ENCODE measurements at regions not wholly inside any gene's neighbourhood (a gene's known extent, or its start where the extent isn't known, plus 50 kb on each side); places are given as distances from the start of the nearest gene placed in this dataset.
"Not testable (repeated sequence)": the region's sequence is repeated elsewhere in the genome, so short reads cannot be mapped to it uniquely, and the experiment has no call there.

GRCh38 chr14:48805315-48805714 lies 780.9 kb downstream of the RPS29 start:
- DNase-seq, result no peak

GRCh38 chr14:48792376-48793024 lies 793.7 kb downstream of the RPS29 start:
- DNase-seq, result no peak

- no peak for DNase-seq
These were observed 797.4 kb downstream of the RPS29 start for GRCh38 chr14:48788771-48789170.

GRCh38 chr14:48786498-48786897 lies 799.7 kb downstream of the RPS29 start:
- no peak for DNase-seq

- DNase-seq, result no peak
These were observed 814.5 kb downstream of the RPS29 start for GRCh38 chr14:48771717-48772116.

GRCh38 chr14:48751293-48751692 lies 834.9 kb downstream of the RPS29 start:
- no peak for DNase-seq

GRCh38 chr14:48748151-48748675 lies 838.0 kb downstream of the RPS29 start:
- no peak for DNase-seq

GRCh38 chr14:48747561-48748089 lies 838.6 kb downstream of the RPS29 start:
- DNase-seq, result no peak

GRCh38 chr14:48744202-48744601 lies 842.0 kb downstream of the RPS29 start:
- no peak for DNase-seq

- DNase-seq, result no peak
These were observed 847.8 kb downstream of the RPS29 start for GRCh38 chr14:48738186-48738925.

- no peak for DNase-seq
These were observed 850.6 kb downstream of the RPS29 start for GRCh38 chr14:48735607-48736006.

- DNase-seq, result no peak
These were observed 854.9 kb downstream of the RPS29 start for GRCh38 chr14:48731260-48731659.

- no peak for DNase-seq
These were observed 860.0 kb downstream of the RPS29 start for GRCh38 chr14:48726080-48726642.

GRCh38 chr14:48725051-48725734 lies 861.0 kb downstream of the RPS29 start:
- DNase-seq, result no peak

GRCh38 chr14:48723841-48724495 lies 862.2 kb downstream of the RPS29 start:
- no peak for DNase-seq

- DNase-seq, result no peak
These were observed 871.8 kb downstream of the RPS29 start for GRCh38 chr14:48714366-48714765.

- DNase-seq, result no peak
These were observed 876.0 kb downstream of the RPS29 start for GRCh38 chr14:48710133-48710532.

GRCh38 chr14:48709277-48709785 lies 876.8 kb downstream of the RPS29 start:
- DNase-seq, result no peak

GRCh38 chr14:48704639-48705038 lies 881.5 kb downstream of the RPS29 start:
- DNase-seq, result no peak

GRCh38 chr14:48703728-48704467 lies 882.3 kb downstream of the RPS29 start:
- no peak for DNase-seq

GRCh38 chr14:48697362-48697761 lies 888.8 kb downstream of the RPS29 start:
- not testable (repeated sequence) for DNase-seq

GRCh38 chr14:48693793-48694192 lies 892.4 kb downstream of the RPS29 start:
- DNase-seq, result no peak
